Neutrophil (primary cell): ENCODE measurements at regions not wholly inside any gene's neighbourhood (a gene's known extent, or its start where the extent isn't known, plus 50 kb on each side); places are given as distances from the start of the nearest gene placed in this dataset.

Experiments
- H3K27ac ChIP-seq: fragments of 200-600 bp; sonication (generic); 2 replicates; pipeline ENCODE4 v1.5.1; 2016; ENCODE audit warnings: mild to moderate bottlenecking, moderate library complexity
- H3K27me3 ChIP-seq: fragments of 200-600 bp; sonication (generic); 2 replicates; pipeline ENCODE4 v1.6.0; 2016; ENCODE audit warnings: mild to moderate bottlenecking
- H3K36me3 ChIP-seq: fragments of 200-600 bp; sonication (generic); 2 replicates; pipeline ENCODE4 v1.5.1; 2017
- H3K4me1 ChIP-seq, 2 experiments: fragments of 200-600 bp in 1 of 2; sonication (generic) in 1 of 2; 1 replicate in 1 of 2; 2 replicates in 1 of 2; pipeline versions ENCODE4 v1.5.1 to v1.6.1; 2013 to 2016; ENCODE audit warnings: low read depth in 1 of 2, low read length in 1 of 2, mild to moderate bottlenecking in 1 of 2, moderate library complexity in 1 of 2; ENCODE audit not compliant: control insufficient read depth in 1 of 2, insufficient read depth in 1 of 2
- H3K4me3 ChIP-seq, 2 experiments: fragments of 200-600 bp in 1 of 2; sonication (generic) in 1 of 2; 1 replicate in 1 of 2; 2 replicates in 1 of 2; pipeline ENCODE4 v1.5.1; 2013 to 2016; ENCODE audit warnings: low read depth in 1 of 2, low read length in 1 of 2, mild to moderate bottlenecking in 1 of 2, moderate library complexity in 1 of 2
- H3K9me3 ChIP-seq: fragments of 200-600 bp; sonication (generic); 2 replicates; pipeline ENCODE4 v1.5.1; 2016
- TF ChIP-seq, protein P1 (sequence below): fragments of 200-600 bp; sonication (generic); IDR thresholded peaks from 2 replicates; pipeline ENCODE4 v1.5.1; 2016; ENCODE audit warnings: antibody characterized with exemption

DNA sequence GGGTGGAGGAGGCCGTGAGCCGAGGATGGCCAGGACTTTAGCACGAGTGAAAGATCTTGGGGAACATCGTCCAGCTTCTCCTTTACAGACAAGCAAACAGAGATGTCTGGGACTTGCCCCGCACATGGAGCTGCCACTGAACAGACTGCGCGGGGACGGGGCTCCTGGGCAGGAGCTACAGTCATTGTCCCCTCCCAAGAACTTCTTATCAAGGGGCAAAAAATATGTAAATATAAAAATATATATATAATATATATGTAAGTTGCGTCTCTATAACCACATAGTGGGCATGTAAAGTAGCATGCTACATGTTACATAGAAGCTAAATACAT lies 245.0 kb upstream of the SALL3 start:
- TF ChIP-seq, protein P1, sequence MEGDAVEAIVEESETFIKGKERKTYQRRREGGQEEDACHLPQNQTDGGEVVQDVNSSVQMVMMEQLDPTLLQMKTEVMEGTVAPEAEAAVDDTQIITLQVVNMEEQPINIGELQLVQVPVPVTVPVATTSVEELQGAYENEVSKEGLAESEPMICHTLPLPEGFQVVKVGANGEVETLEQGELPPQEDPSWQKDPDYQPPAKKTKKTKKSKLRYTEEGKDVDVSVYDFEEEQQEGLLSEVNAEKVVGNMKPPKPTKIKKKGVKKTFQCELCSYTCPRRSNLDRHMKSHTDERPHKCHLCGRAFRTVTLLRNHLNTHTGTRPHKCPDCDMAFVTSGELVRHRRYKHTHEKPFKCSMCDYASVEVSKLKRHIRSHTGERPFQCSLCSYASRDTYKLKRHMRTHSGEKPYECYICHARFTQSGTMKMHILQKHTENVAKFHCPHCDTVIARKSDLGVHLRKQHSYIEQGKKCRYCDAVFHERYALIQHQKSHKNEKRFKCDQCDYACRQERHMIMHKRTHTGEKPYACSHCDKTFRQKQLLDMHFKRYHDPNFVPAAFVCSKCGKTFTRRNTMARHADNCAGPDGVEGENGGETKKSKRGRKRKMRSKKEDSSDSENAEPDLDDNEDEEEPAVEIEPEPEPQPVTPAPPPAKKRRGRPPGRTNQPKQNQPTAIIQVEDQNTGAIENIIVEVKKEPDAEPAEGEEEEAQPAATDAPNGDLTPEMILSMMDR, result no peak
- Histone ChIP-seq H3K4me1 (no peaks in the 10 kb centered on the region), H3K27ac (no peak overlapping the region), H3K4me3 (no peak overlapping the region), H3K27me3 (no peaks in the 10 kb centered on the region), H3K9me3 (no peaks in the 10 kb centered on the region), H3K36me3 (no peaks in the 10 kb centered on the region)

DNA sequence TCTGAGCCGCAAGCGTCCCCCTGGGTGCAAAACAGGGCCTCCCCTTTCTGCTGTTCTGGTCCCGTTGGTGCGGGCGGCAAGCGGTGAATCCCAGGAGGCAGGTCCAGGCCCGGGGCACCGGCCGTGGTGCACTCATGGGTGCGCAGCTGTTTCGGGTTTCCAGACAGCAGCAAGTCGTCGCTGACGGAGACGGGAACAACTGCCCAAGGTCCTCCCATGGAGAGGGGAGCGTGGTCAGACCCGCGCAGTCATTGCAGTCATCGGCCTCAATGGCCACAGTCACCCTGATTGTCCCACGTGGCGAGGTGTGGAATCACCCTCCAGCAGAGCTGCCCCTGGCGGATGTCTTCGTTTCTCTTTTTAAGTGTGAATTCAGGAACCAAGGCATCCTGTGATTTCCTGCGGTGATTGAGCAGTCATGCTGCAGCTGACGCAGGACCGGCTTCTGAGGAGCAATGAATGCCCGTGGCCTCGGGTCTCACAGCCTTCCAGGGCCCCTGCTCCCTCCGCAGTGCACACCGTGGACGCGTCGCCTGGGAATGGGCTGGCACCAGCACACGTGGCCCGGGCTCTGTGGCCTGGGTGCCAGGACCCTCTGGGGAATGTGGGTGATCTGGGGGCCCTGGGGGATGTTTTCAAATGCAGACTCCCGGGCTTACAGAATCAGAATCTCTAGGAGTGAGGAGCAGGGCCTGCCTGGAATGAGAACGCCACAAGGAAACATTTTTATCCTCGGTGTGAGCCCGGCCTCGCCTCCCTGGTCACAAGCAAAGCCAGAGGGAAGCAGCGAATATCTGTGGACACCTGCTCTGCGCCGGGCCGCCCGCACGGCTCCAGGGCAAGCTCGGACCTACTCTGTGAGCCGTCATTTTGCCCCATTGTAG lies 244.2 kb upstream of the SALL3 start:
- no peaks in the 10 kb centered on the region for H3K27me3 ChIP-seq
- no peak overlapping the region for H3K4me3 ChIP-seq
- no peaks in the 10 kb centered on the region for H3K36me3 ChIP-seq
- TF ChIP-seq, protein P1, result no peak
- no peaks in the 10 kb centered on the region for H3K9me3 ChIP-seq
- no peak overlapping the region for H3K27ac ChIP-seq
- H3K4me1 ChIP-seq, result no peaks in the 10 kb centered on the region

DNA sequence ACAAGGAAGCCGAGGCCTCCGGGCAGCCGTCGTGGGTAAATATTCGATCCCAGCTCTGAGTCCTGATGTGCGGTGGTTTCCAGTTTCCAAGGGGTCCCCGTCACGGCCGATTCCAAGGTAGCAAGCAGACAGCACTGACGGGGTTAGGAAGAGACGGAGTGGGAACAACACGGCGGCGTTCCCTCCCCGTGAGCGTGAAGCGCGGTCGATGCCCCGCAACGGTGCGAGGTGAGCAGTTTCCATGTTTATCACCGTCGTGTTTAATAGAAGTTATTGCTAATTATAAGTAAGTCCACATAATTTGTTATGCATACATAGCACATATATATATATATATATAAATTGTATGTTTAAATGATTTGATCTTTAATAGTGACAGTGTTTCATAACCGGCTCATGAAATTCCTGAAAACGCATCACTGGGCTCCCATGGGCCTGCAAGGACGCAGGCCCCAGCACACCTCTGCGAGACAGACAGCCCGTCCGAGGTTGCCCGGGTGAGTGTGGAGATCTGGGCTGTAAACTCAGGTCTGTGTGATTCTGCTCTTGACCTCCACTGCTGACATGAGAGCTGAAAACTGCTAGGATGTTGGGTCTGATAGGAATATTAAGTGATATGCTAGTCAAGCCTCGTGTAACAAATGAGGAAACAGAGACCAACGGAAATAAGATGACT lies 243.5 kb upstream of the SALL3 start:
- H3K4me1 ChIP-seq, result no peaks in the 10 kb centered on the region
- H3K27ac ChIP-seq, result no peak overlapping the region
- H3K9me3 ChIP-seq, result no peaks in the 10 kb centered on the region
- no peak overlapping the region for H3K4me3 ChIP-seq
- TF ChIP-seq, protein P1, result no peak
- H3K36me3 ChIP-seq, result no peaks in the 10 kb centered on the region
- H3K27me3 ChIP-seq, result no peaks in the 10 kb centered on the region

DNA sequence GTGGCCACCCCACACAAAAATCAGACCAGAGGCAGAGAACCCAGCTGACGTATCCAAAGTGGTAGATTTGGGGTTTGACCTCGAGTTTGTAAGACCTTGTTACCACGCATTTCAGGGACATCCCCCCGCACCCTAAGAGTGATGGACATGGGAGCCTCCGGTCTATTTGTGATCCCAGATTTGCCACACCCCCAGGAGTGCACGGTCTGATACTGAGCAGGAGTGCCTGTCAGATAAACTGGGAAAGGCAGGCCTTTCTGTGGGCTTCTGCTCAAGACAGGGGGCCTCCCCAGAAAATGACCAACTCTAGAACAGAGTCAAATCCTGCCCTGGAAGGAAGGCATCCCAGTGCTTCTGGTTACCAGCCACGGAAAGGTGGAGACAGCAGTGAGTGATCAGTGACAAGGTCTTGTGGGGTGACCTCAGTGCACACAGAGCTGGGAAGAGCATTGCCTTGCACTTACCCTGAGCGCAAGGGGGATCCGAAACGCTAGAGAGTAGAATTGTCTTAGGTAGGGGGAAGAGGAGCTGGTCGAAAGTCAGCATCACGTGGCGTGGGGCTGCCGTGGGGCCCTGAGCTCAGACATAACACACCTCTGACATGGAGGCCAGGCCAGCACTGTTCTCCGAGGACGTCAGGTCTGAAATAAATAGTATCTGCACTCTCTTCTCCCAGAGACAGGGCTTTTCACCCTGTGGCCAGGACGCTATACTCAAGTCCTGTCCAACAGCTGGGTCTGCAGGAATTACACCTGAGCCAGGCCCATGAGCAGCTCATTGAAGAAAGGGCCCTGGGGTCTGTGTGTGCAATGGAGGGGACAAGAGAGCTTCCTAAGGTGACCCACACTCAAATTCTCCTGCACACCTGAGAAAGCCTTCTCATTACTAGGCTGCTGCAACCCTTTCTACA lies 242.4 kb upstream of the SALL3 start:
- TF ChIP-seq, protein P1, result no peak
- Histone ChIP-seq H3K27ac (no peak overlapping the region), H3K9me3 (no peaks in the 10 kb centered on the region)

DNA sequence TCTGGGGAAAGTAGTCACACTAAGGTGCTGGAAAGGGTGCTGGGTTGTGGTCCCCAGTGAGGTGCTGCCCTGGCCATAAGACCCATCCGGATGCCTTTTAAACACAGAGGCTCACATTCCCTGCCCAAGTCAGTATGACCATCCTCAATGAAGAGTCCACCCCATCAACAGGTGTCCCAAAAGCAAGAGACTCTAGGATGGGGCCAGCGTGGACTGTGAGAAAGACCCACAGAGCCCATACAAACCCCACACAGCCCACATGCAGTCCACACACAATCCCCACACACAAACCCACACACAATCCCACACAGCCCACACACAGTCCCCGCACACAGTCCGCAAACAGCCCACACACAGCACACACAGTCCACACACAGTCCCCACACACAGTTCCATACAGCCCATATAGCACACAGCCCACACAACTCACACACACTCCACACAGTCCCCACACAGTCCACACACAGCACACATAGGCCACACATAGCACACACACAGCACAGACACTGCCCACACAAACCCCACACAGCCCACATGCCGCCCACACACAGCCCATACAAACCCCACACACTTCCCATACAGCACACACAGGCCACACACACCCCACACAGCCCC lies 241.4 kb upstream of the SALL3 start:
- H3K4me1 ChIP-seq, result no peaks in the 10 kb centered on the region
- no peaks in the 10 kb centered on the region for H3K27me3 ChIP-seq
- H3K27ac ChIP-seq, result no peak overlapping the region
- H3K36me3 ChIP-seq, result no peaks in the 10 kb centered on the region
- H3K4me3 ChIP-seq, result no peak overlapping the region
- H3K9me3 ChIP-seq, result no peaks in the 10 kb centered on the region
- TF ChIP-seq, protein P1, result no peak

More for the DNA sequence above, 242.4 kb upstream of the SALL3 start:
- no peak overlapping the region for H3K4me3 ChIP-seq
- no peaks in the 10 kb centered on the region for H3K36me3 ChIP-seq
- H3K27me3 ChIP-seq, result no peaks in the 10 kb centered on the region
- no peaks in the 10 kb centered on the region for H3K4me1 ChIP-seq
